GM10248 (cell line): ENCODE measurements at regions not wholly inside any gene's neighbourhood (a gene's known extent, or its start where the extent isn't known, plus 50 kb on each side); places are given as distances from the start of the nearest gene placed in this dataset.

Source experiments
- CTCF ChIA-PET: fragments of 300-600 bp; sonication (Branson Sonifier 250); formaldehyde crosslinking; extraction: SDS; loops from one replicate; lab custom pipeline; 2021; ENCODE audit warnings: antibody characterized with exemption; lab: Yijun Ruan, JAX
- POLR2A ChIA-PET: fragments of 350-650 bp; sonication (Branson Sonifier 250); formaldehyde crosslinking; extraction: SDS; loops from one replicate; lab custom pipeline; 2020; ENCODE audit warnings: antibody characterized with exemption; lab: Yijun Ruan, JAX
- DNase-seq: peaks from one replicate; pipeline ENCODE4 v3.0.0; 2012; ENCODE audit errors: extremely low spot score
- CTCF ChIP-seq: IDR thresholded peaks from 2 replicates; pipeline ENCODE4 v1.5.1; 2012; ENCODE audit warnings: mild to moderate bottlenecking, low read depth; ENCODE audit errors: extremely low read depth, missing control alignments, control extremely low read depth

- TF ChIP-seq CTCF, result no peak
- ChIA-PET POLR2A (no interaction called here), CTCF (no interaction called here)
- DNase-seq, result no peak
Measured at GRCh38 chr12:85690146-85690545, 146.1 kb downstream of the RASSF9 start.

- POLR2A ChIA-PET, result no interaction called here
- no peak for DNase-seq
- CTCF ChIA-PET, result interaction anchor here (1.1 kb wide), 1 partner anchor 33 kb away, joined by 3 read pairs; no protein-coding TSS in a partner anchor
- TF ChIP-seq CTCF, result no peak
Measured at GRCh38 chr12:85693093-85693665, 143.0 kb downstream of the RASSF9 start.

GRCh38 chr12:85695097-85695715 lies 141.0 kb downstream of the RASSF9 start:
- POLR2A ChIA-PET, result no interaction called here
- CTCF ChIA-PET, result interaction anchor here (1.6 kb wide), 1 partner anchor 10 kb away, joined by 5 read pairs; no protein-coding TSS in a partner anchor
- TF ChIP-seq CTCF, result no peak
- DNase-seq, result no peak

GRCh38 chr12:85697003-85697402 lies 139.2 kb downstream of the RASSF9 start:
- ChIA-PET CTCF (interaction anchor here (1.4 kb wide), 1 partner anchor 9 kb away, joined by 7 read pairs; no protein-coding TSS in a partner anchor), POLR2A (no interaction called here)
- no peak for DNase-seq
- TF ChIP-seq CTCF, result no peak

GRCh38 chr12:85698937-85699336 lies 137.3 kb downstream of the RASSF9 start:
- no peak for TF ChIP-seq CTCF
- POLR2A ChIA-PET, result no interaction called here
- CTCF ChIA-PET, result no interaction called here
- no peak for DNase-seq

GRCh38 chr12:85708775-85709174 lies 127.4 kb downstream of the RASSF9 start:
- TF ChIP-seq CTCF, result no peak
- ChIA-PET POLR2A (no interaction called here), CTCF (interaction anchor here (0.7 kb wide), 1 partner anchor 21 kb away, joined by 3 read pairs; no protein-coding TSS in a partner anchor)
- DNase-seq, result no peak
